GM12878 (cell line): ENCODE measurements at regions not wholly inside any gene's neighbourhood (a gene's known extent, or its start where the extent isn't known, plus 50 kb on each side); places are given as distances from the start of the nearest gene placed in this dataset.

Experiments
- CBX3 ChIP-seq: fragments of 200-600 bp; sonication (generic); IDR thresholded peaks from 2 replicates; pipeline ENCODE4 v1.6.1; 2016; ENCODE audit warnings: low read depth, borderline replicate concordance
- ESRRA ChIP-seq: IDR thresholded peaks from 2 replicates; pipeline ENCODE4 v1.6.1; 2012; ENCODE audit warnings: mild to moderate bottlenecking, low read length, improper control_type of control experiment
- EZH2 ChIP-seq: IDR thresholded peaks from 2 replicates; pipeline ENCODE4 v1.6.1; 2012; ENCODE audit warnings: low read depth, mild to moderate bottlenecking, control low read depth, inconsistent platforms, low read length, borderline replicate concordance; ENCODE audit not compliant: control insufficient read depth
- KDM1A ChIP-seq: fragments of 200-600 bp; sonication (generic); IDR thresholded peaks from 2 replicates; pipeline ENCODE4 v1.6.1; 2016; ENCODE audit warnings: borderline replicate concordance
- NR2C2 ChIP-seq: IDR thresholded peaks from 2 replicates; pipeline ENCODE4 v1.6.1; 2011; ENCODE audit warnings: borderline replicate concordance, low read depth; ENCODE audit not compliant: control insufficient read depth, insufficient read length
- POLR2AphosphoS5 ChIP-seq: IDR thresholded peaks from 2 replicates; pipeline ENCODE4 v1.6.1; 2011; ENCODE audit warnings: mild to moderate bottlenecking, low read length, inconsistent platforms
- RBBP5 ChIP-seq: fragments of 200-600 bp; sonication (generic); conservative IDR thresholded peaks from 2 replicates; pipeline ENCODE4 v1.6.1; 2016
- RFX5 ChIP-seq: IDR thresholded peaks from 2 replicates; pipeline ENCODE4 v1.6.1; 2011; ENCODE audit warnings: low read depth, low read length, improper control_type of control experiment
- SMAD1 ChIP-seq: fragments of 450-650 bp; IDR thresholded peaks from 2 replicates; pipeline ENCODE4 v1.6.1; 2018; ENCODE audit warnings: mild to moderate bottlenecking, low read depth; ENCODE audit not compliant: partially characterized antibody
- SREBF1 ChIP-seq: IDR thresholded peaks from 2 replicates; pipeline ENCODE4 v1.6.1; 2012; ENCODE audit warnings: mild to moderate bottlenecking, low read length
- SRF ChIP-seq, 2 experiments: IDR thresholded peaks; 2 replicates each; pipeline ENCODE4 v1.6.1; 2011; ENCODE audit warnings: low read depth in 2 of 2, low read length in 2 of 2, mild to moderate bottlenecking in 1 of 2, moderate library complexity in 1 of 2
- TF ChIP-seq, protein P1 (sequence below), 3 experiments: IDR thresholded peaks in 2 of 3; conservative IDR thresholded peaks in 1 of 3; 2 replicates each; pipeline ENCODE4 v1.5.1; 2011; ENCODE audit warnings: low read depth in 3 of 3, low read length in 3 of 3, mild to moderate bottlenecking in 3 of 3, control low read depth in 2 of 3, moderate library complexity in 2 of 3, inconsistent platforms in 1 of 3, mixed read lengths in 1 of 3; ENCODE audit not compliant: control insufficient read depth in 2 of 3, insufficient read depth in 1 of 3; ENCODE audit errors: extremely low read depth in 1 of 3
- TF ChIP-seq, protein P2 (sequence below): IDR thresholded peaks from 2 replicates; pipeline ENCODE4 v1.6.1; 2012; ENCODE audit warnings: low read depth, low read length, improper control_type of control experiment
- TF ChIP-seq, protein P3 (sequence below): fragments of 450-650 bp; IDR thresholded peaks from 2 replicates; pipeline ENCODE4 v1.6.1; 2017; ENCODE audit warnings: mild to moderate bottlenecking

DNA sequence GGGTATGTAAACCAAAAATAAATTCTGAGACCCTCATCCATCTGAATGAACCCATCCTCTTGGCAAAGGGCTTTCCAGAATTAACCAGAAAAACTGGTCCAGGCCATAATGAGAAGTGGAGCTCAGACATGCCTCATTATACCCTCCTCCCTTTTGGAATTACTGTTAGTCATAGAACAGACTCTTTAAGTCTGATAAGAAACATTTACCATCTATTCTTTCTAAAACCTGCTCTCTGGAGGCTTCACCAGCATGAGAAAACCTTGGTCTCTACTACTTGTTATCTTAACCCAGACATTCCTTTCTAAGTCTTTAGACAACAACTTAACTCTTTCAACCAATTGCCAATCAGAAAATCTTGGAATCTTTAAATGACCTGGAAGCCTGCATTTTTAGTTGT is 82.8 kb downstream of the QPCT start:
- TF ChIP-seq ESRRA: no peak
- TF ChIP-seq POLR2AphosphoS5: no peak
- TF ChIP-seq NR2C2: no peak
- no peak for TF ChIP-seq SREBF1
- TF ChIP-seq CBX3: no peak
- no peak for TF ChIP-seq SRF (IDR thresholded peaks at IDR 0.05; ENCODE audit: low read depth in 2 of 2, low read length in 2 of 2)
- no peak for TF ChIP-seq SMAD1
- no peak for TF ChIP-seq RBBP5
- TF ChIP-seq, protein P1, sequence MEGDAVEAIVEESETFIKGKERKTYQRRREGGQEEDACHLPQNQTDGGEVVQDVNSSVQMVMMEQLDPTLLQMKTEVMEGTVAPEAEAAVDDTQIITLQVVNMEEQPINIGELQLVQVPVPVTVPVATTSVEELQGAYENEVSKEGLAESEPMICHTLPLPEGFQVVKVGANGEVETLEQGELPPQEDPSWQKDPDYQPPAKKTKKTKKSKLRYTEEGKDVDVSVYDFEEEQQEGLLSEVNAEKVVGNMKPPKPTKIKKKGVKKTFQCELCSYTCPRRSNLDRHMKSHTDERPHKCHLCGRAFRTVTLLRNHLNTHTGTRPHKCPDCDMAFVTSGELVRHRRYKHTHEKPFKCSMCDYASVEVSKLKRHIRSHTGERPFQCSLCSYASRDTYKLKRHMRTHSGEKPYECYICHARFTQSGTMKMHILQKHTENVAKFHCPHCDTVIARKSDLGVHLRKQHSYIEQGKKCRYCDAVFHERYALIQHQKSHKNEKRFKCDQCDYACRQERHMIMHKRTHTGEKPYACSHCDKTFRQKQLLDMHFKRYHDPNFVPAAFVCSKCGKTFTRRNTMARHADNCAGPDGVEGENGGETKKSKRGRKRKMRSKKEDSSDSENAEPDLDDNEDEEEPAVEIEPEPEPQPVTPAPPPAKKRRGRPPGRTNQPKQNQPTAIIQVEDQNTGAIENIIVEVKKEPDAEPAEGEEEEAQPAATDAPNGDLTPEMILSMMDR (IDR thresholded peaks at IDR 0.05 in 2 of 3, conservative IDR thresholded peaks at IDR 0.05 in 1 of 3; ENCODE audit: control insufficient read depth in 2 of 3, extremely low read depth in 1 of 3, insufficient read depth in 1 of 3, low read depth in 3 of 3, low read length in 3 of 3): no peak
- TF ChIP-seq EZH2: no peak
- TF ChIP-seq, protein P2, sequence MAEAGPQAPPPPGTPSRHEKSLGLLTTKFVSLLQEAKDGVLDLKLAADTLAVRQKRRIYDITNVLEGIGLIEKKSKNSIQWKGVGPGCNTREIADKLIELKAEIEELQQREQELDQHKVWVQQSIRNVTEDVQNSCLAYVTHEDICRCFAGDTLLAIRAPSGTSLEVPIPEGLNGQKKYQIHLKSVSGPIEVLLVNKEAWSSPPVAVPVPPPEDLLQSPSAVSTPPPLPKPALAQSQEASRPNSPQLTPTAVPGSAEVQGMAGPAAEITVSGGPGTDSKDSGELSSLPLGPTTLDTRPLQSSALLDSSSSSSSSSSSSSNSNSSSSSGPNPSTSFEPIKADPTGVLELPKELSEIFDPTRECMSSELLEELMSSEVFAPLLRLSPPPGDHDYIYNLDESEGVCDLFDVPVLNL: no peak
- TF ChIP-seq, protein P3, sequence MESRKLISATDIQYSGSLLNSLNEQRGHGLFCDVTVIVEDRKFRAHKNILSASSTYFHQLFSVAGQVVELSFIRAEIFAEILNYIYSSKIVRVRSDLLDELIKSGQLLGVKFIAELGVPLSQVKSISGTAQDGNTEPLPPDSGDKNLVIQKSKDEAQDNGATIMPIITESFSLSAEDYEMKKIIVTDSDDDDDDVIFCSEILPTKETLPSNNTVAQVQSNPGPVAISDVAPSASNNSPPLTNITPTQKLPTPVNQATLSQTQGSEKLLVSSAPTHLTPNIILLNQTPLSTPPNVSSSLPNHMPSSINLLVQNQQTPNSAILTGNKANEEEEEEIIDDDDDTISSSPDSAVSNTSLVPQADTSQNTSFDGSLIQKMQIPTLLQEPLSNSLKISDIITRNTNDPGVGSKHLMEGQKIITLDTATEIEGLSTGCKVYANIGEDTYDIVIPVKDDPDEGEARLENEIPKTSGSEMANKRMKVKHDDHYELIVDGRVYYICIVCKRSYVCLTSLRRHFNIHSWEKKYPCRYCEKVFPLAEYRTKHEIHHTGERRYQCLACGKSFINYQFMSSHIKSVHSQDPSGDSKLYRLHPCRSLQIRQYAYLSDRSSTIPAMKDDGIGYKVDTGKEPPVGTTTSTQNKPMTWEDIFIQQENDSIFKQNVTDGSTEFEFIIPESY: no peak
- TF ChIP-seq RFX5: no peak
- TF ChIP-seq KDM1A: no peak
